Globus pallidus (tissue), 1 donor: ENCODE measurements at regions not wholly inside any gene's neighbourhood (a gene's known extent, or its start where the extent isn't known, plus 50 kb on each side); places are given as distances from the start of the nearest gene placed in this dataset.
"Not testable (repeated sequence)": the region's sequence is repeated elsewhere in the genome, so short reads cannot be mapped to it uniquely, and the experiment has no call there.

ENCODE experiments used
- DNase-seq: peaks from one replicate; pipeline ENCODE4 v3.0.0-alpha.2; 2015; ENCODE audit warnings: low spot score

GRCh38 chr5:21051945-21052344 is 1063.9 kb upstream of the CDH18 start:
- no peak for DNase-seq

DNA sequence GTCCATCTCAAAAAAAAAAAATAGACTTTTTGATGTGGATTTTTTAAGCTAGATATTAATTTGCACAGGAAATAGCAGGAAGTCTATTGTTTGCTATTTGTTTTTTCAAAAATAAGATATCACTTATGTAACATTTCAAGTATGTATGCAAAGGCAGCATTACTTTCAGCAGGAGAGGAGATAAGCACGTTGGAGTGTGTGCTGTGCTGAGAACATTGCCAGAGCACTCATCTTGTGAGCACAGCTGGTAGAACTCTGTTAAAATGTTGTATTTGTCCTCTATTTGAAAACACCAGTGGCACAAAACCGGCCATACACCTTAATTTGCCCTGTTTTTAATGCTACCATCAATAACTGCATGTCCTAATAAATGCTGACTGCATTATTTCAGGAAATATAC is 1061.9 kb upstream of the CDH18 start:
- DNase-seq, result no peak

DNA sequence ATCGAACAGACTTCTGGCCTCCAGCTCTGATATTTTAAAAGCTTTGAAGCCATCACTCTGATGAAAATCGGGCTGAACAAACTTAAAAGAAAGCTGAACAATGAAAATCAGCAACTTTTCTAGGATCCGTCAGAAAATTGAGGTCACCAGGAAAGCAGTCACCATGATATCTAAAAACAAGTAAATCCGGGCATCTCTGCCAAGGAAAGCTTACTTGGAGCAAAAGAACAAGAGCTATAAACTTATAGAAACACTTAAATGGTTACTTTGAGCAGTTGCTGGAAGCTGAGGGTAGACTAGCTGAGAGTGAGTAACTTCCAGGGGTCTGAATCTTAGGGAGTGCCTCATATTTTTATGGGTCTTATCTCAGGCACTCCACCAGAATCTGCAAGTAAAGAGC is 1043.0 kb upstream of the CDH18 start:
- no peak for DNase-seq

GRCh38 chr5:21024966-21025365 is 1037.0 kb upstream of the CDH18 start:
- no peak for DNase-seq

DNA sequence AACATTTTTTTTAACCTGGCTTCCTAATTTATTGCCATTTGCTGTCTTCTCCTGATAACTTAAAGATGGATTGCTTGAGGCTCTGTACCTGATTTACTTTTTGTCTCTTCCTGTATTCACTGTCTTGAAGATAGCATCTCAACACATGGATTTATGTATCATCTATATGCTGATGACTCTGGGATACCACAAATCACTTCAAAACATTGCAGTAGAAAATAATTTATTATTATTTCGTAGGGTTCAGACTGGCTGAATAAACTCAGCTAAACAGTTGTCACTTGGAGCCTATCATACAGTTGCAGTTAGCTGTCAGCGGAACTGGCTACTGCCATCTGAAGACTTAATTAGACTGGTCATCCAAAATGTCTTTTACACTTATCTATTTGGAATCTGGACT is 1025.2 kb upstream of the CDH18 start:
- DNase-seq, result no peak

DNA sequence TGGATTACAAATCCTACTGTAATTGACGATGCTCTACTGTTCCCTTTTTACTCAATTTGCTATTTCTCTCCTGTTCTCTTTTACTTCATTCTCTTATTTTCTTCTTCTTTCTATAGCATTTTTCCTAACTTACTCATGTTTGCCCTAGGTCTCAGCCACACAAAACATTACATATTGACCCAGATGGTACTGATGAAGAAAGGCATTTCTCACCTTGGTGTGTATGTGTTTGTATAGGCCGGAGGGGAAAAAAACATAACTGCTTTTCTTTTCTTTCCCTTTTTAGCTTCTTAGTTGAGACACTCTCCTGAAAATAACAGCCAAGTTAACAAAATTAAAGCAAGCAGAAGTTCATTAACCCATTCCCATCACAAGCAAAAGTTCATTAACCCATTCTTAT is 1019.8 kb upstream of the CDH18 start:
- DNase-seq, result no peak

DNA sequence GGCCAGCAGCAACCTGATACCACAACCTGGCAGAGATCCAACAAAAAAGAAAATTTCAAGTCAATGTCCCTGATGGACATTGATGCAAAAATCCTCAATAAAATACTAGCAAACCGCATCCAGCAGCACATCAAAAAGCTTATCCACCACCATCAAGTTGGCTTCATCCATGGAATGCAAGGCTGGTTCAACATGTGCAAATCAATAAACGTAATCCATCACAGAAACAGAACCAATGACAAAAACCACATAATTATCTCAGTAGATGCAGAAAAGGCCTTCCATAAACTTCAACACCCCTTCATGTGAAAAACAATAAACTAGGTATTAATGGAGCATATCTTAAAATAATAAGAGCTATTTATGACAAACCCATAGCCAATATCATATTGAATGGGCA is 1000.9 kb upstream of the CDH18 start:
- not testable (repeated sequence) for DNase-seq

- no peak for DNase-seq
These were observed 997.8 kb upstream of the CDH18 start for GRCh38 chr5:20985754-20986153.

DNA sequence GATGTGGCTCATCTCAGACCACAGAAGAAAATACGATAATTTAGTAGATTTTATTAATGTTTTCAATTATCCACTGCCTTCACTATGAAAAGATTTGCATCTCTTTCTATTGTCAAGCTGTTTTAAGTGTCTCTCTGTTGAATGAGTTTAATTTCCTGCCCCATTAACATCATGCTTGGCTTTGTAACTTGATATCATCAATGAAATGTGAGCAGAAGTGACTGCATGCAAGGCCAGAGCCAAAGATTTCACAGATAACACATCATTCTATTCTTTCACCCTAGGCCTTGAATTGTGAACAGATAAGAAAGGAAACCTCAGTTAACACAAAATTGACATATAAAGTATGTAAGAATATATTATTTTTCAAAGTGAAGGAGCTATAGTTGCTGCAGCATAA is 986.4 kb upstream of the CDH18 start:
- no peak for DNase-seq

DNA sequence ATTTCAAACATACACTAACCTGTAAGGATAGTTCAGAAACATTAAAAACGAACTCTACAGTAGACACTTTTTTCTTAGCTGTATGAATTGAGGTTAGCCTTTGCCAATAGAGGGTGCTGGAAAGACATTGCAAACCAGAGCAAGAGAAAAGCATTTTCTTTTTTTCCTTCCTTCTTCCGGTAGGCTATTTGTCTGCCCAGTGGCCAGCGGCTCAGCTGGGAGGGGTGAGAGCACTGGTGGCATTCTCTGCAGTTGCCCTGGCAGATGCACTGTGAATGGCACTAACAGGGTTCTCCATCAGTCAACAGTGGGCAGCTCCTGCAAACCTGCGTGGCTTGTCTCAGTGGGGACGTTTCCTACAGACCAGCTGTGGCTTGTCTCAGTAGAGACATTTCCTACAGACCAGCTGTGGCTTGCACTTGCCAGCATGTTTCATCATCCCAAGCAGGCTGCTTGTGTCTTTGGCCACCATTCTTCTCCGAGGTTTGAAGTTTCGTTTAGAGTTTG is 984.5 kb upstream of the CDH18 start:
- DNase-seq, result peak; percentile 66

DNA sequence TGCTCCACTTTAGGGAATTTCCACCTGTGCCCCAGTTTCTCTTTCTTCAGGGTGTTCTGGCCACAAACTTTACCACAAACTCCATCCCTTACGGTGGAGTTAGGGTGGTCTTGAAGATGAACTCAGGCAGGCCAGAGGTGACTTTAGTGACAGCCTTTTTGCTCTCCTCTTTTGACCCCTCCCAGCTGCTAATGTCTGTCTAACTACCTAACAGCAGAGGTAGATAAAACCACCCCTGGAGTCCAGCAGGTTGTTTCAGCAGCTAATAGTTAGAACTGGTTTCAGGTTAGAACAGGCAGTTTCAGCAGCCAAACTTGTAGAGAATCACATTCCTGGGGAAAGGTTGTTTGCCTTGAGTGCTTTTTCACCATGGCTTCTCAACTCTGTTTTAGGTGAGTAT is 971.3 kb upstream of the CDH18 start:
- DNase-seq, result no peak

DNA sequence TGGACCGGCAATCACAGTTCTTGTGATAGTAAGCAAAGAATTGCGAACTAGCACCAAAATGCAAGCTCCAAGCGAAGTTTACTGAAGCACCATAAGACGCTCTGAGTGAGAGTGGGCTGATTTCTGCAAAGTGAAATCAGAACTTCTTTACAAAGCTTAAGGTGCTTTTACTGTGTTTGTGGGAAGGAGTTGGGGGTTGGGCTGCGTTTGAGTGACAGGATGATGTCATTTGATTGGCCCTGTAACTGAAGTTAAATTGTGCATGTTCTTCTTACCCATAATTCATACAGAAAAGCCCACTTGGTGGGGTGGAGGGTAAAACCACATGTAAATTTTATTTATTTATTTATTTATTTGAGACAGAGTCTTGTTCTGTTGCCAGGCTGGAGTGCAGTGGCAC is 970.6 kb upstream of the CDH18 start:
- no peak for DNase-seq

GRCh38 chr5:20956134-20956533 is 968.1 kb upstream of the CDH18 start:
- DNase-seq, result no peak

DNA sequence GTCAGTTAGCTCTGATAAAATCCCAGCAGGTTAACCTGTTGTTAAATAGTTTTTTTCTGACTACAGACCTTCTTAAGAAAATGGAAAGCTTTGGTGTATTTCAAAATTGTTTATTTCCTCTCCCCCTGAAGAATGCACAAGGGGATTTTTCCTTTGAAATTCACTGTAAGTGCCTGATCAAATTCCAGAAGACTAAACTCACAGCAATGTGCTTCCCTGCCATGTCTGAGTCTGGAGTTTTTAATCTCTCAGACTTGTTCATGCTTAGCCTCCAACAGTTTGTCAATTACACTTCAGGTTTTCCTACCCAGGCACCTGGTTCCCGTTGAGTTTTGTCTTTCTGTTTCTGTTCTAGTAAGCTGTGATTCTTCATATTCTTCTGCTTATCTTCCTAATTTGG is 961.6 kb upstream of the CDH18 start:
- DNase-seq, result no peak

DNA sequence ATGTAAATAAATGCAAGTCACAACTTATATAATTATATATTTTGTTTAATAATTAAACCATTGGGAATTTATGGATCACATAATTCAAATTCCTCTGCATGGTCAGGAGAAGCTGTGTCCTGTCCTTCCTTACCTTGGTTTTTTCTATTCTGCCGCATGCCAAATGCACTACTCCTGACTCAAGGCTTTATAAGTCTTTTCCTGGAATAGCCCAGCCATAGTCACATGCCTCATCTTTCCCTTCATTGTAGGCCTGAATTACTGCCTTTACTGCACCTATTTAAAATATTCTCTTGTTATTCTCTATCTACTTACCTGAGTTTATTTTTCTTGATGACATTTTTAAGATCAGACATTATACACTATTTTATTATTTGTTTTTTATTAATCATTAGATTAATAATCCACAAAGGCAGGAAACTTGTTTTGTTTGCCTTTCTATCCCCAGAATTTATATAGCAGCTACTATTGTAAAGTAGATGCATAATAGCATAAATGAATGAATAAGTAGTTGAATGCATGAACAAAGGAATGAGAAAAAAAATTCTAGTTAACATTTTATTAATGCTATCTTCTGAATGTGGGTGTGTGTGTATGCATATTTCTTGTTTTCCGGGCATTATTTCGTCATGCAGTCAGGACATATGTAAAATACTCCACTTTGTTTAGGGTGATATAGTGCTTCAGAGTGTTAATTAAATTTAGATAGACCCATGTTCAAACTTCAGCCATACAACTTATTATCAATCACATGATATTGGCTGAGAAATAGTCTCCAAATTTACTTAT is 955.4 kb upstream of the CDH18 start:
- DNase-seq, result not testable (repeated sequence)

DNA sequence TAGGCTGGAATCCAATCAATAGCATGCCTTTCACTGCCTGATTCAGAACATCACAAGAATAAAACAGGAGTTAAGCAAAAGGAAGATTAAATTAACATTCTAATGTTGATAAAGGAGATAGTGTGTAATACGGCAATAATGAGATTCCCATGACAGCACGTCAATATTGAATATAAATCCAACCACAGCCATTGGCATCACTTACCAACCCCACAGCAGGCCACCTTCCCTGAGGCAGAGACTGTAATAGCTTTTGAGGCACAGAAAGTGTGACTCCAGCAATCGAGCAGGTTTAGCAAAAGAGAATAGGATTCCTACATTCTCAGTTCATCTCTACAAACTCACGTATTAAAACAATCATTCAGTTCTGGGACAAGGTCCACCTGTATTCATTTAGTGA is 954.6 kb upstream of the CDH18 start:
- DNase-seq, result not testable (repeated sequence)

GRCh38 chr5:20940786-20941185 is 952.8 kb upstream of the CDH18 start:
- not testable (repeated sequence) for DNase-seq

DNA sequence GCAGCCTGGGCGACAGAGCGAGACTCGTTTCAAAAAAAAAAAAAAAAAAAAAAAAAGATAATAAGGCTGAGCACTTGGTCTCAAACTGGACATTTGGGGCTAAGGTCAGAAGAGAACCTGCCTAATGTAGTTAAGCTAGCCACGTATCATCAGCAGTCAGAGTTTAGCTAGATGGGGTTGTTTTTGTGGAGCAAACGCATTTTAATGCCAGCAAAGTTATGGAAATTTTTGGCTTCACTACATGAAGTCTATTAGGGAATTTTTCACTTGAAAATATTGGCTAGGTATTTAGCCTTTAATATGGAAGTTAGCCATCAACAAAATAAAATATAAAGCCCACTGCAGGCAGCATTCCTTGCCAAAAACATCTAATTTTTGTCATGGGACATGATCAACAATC is 902.9 kb upstream of the CDH18 start:
- not testable (repeated sequence) for DNase-seq

DNA sequence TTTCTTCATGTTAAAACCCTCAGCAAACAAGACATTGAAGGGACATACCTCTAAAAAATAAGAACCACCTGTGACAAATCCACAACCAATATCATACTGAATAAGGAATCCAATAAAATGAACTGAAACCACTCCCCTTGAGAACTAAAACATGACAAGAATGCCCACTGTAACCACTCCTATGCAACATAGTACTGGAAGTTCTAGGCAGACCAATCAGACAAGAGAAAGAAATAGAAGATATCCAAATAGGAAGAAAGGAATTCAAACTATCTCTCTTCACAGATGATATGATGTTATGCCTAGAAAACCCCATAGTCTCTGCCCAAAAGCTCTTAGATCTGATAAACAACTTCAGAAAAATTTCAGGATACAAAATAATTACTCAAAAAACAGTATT is 887.7 kb upstream of the CDH18 start:
- DNase-seq, result not testable (repeated sequence)

DNA sequence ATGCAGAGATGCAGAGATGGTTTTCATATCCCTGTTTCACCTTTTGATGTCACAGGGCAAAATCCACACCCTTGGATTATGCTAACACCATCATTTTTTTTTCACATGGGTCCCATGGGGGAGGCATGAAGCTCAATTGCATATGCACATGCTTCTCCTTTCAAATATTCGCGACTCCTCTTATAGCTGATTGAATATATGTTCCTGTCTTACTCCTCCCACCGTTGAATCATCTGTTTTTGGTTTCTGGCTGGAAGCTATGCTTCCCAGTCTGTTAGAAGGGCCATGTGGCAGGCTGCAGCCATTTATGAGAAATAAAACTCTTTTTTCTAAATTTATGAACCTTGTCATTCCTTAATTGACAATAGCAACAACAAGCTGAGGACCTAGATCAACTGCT is 877.9 kb upstream of the CDH18 start:
- DNase-seq, result not testable (repeated sequence)

DNA sequence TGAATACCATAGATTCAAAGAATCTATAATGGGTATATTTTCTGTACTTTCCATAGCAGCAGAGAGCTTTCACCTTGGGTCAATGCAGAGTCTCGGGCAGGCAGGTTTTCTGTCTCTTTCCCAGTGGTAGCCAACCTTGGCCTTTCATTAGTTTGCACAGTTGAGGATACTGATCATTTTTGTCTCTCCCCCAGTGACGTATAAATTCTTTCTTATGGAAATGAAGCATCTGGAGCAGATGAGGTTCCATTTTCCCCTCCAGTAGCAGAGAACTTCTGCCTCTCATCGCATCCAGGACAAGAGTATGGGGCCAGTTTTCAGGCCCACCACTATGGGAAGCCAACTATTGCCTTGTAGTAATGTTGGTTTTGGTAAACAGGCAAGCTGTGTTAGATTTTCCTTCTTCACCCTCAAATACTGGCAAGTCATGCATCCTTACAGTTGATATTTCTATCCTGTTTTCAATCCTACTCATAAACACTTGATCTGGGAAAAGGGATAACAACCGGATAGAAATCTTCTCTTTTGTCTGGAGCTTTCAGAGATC is 845.2 kb upstream of the CDH18 start:
- DNase-seq, result peak; percentile 79

DNA sequence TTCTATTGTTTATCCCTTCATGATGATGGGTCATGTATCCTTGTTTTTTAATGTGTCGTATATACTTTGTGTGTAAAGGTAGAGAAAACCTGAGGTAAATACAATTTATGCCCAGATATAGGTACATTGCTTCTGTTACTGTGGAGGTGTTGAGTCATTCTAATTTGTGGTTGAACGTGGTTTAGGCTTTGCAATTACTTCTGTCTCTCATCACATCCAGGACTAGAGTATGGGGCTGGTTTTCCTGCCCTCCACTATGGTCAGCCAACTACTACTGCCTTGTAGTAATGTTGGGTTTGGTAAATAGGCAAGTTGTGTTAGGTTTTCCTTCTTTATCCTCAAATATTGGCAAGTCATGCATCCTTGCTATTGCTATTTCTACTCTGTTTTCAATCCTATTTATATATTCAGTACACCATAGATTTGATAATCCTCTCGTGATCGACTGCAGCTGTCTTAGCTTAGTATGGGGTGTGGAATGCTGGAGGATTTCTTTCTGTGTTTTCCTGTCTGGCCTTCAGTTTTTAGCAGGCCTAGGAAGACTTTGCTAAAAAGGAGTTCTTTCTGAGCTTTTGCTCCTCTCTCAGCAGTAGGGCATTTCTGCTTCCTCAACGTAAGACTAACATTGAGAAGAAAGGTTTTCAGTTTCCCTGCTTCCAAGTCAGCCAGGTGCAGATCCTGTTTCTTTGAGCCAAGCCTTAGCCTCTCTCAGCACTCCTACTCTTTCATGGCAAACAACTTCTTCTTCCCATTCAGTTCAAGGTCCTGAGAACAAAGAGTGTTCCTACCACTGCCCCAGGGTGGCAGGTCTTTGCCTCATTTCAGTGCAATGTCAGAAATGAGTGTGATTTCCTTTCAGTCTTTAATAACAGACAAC is 844.4 kb upstream of the CDH18 start:
- peak; percentile 0 for DNase-seq

DNA sequence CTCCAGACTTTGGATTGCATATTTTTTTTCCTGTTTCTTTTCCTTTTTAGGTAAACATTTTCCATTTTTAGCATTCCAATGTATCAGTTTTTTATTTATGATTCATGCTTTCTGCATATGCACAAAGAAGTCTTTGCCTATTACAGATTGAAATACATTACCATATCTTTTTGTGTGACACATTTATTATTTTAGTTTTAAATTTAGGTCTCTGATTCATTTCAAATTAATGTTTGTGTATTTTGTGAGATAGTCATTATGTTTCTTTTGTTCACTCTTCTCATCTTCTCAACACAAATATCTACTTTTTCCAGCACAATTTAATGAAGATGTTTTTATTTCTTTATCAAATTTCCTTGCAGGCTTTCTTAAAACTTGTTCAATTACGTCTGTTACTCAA is 838.0 kb upstream of the CDH18 start:
- not testable (repeated sequence) for DNase-seq
